Stimulated activated CD8-positive, alpha-beta memory T cell treated with anti-CD3 and anti-CD28 coated beads, Interleukin-12 subunit alpha, Interleukin-12 subunit beta, amount 100 ng/mL, for 24 hours (primary cell): ENCODE measurements at regions not wholly inside any gene's neighbourhood (a gene's known extent, or its start where the extent isn't known, plus 50 kb on each side); places are given as distances from the start of the nearest gene placed in this dataset.
"Not testable (repeated sequence)": the region's sequence is repeated elsewhere in the genome, so short reads cannot be mapped to it uniquely, and the experiment has no call there.

ENCODE experiments used
- DNase-seq: peaks from one replicate; pipeline ENCODE4 v3.0.0-alpha.2; 2020; ENCODE audit errors: extremely low read depth

- DNase-seq: no peak
These were observed 1197.4 kb downstream of the SUCLG1 start for GRCh38 chr2:83261591-83262136.

DNA sequence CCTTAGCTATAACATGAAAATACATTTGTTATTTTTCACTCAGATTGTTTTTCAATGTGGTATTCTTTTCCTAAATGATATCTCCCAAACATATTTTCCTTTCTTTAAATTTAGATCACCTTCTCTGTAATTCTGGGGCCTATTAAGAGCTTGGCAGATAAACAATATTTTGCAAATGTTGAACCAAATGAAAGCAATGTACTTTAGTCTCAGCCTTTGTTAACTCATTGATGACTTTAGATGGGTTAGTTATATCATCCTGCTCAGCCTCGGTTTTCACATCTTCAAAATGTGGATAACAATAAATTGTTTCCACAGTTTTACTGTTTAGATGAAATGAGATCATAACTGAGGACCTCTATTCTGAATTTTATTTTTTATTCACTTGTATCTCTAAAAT is 1205.2 kb downstream of the SUCLG1 start:
- DNase-seq: no peak

DNA sequence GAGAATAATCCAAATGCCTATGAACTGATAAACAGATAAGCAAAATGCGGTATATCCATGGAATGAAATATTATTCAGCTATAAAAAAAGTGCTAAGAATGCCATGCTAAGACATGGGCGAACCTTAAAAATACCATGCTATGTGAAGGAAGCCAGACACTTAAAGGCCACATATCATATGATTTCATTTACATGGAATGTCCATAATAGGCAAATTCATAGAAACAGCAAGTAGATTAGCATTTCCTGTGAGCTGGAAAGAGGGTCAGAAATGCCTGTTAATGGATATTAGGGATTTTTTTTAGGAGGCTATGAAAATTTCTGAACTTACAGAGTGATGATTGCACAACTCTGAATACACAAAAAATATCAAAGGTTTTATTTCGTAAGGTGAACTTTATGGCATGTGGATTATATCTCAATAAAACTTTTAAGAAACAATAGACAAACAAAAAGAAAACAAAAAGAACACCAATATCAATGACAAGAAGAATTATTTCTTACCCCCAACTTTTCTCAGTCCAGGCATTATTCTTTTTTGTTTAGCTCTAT is 1207.7 kb downstream of the SUCLG1 start:
- no peak for DNase-seq

GRCh38 chr2:83245806-83246537 is 1213.1 kb downstream of the SUCLG1 start:
- DNase-seq: not testable (repeated sequence)

DNA sequence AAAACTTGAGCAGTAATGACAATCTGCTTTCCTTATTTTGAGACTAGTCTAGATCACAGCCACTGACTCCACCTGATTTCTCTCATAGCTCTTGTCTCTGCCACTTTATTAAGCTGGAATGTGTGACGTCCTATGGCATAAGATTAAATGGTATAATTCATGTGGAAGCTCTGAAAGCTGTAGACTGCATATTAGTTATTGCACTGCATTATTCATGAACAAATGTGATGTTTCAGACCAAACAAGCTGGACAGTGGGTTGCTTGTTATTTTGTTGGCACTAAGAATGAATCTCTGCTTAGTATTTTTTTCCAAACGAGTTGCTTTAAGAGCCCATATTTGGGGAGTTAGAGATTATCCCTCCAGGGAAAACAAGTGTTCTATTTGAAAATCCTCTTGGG is 1218.5 kb downstream of the SUCLG1 start:
- DNase-seq: no peak

DNA sequence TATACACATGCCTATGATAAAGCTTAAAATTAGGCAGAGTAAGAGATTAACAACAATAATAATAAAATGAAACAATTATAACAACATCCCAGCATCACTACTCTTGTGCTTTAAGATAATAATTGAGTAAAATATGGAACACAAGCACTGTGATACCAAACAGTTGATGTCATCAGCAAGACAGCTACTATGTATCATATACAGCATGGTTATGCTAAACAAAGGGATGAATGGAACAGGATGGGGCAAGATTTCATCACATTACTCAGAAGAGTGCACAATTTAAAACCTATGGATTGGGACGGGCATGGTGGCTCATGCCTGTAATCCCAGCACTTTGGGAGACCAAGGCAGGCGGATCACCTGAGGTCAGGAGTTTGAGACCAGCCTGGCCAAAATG is 1221.0 kb downstream of the SUCLG1 start:
- DNase-seq: no peak

GRCh38 chr2:83234246-83234645 is 1224.8 kb downstream of the SUCLG1 start:
- no peak for DNase-seq

DNA sequence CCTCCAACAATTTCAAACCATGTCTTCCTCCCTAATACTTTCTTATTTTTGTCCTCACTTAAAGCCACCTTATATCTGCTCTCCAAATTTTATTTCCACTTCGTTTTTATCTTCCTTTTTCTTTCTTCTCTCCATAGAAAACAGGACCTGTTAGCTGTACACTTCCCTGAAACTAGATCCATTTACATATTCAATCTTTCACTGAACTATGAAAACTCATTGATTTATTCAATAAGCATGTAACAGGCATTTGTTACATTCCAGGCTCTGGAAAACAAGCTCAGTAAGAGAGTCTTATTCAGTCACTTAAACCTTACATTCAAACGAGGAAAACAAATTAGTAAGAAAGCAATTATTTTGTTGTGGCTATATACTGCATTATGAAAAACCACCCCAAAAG is 1225.3 kb downstream of the SUCLG1 start:
- DNase-seq: no peak

- DNase-seq: no peak
These were observed 1225.8 kb downstream of the SUCLG1 start for GRCh38 chr2:83233326-83233725.

- DNase-seq: no peak
These were observed 1229.6 kb downstream of the SUCLG1 start for GRCh38 chr2:83229443-83229842.

DNA sequence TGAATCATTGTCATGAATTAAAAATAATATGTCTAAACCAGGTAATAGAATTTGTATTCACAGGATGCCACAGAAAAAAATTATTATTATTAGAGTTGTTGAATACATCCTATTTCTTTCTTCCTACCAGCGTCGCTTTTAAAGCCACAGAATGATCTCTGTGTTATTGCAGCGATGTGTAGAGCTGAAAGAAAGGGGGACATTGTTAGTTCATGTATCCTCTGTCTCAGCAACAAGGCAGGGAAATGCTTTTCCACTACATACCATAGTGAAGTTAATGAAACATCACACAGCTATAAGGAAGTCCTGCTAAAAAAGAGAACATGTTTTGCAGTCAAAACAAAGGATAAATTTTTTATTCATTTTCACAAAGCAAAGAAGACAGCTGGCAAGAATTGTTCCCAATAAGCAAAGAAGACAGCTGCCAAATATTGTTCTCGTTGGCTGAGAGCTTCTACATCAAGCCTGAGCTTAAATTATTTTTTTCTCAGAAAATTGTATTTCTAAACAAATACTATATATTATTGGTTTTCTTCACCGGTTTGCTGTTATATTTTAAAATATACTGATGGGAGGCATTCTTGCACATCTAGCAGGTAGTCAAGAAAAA is 1234.4 kb downstream of the SUCLG1 start:
- DNase-seq: no peak

DNA sequence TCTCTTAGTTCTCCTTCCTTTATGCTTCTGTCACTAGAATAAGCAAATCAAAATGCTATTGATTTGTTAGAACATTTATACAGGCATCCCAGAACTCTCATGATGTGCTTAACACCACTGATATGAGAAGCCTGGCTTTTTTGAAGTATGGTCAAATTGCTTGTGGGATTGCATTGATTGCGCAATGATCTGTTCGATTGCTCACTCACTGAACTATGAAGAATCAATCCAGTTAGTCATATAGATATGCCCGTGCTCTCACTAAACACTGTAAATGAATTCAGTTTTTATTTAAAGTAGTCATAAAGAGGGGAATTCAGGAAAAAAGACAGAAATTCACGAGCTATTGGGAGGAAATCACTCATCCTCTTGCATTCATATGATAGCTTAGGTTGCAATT is 1237.8 kb downstream of the SUCLG1 start:
- no peak for DNase-seq

DNA sequence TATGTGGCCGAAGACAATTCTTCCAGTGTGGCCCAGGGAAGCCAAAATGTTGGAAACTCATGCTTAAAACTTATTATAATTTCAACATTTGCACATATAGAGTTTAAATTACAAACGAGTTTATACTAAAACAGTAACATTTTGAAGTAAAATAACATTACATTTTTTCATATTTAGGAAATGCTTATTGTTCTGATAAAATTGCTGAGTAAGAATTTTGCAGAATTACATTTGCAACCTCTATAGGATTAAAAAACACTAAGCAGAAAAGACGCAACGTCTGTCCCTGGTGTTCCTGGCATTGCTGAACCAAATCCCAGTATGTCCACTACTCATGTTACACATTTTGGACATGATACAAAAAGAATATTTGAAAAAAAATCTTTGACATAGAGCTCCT is 1241.2 kb downstream of the SUCLG1 start:
- no peak for DNase-seq

DNA sequence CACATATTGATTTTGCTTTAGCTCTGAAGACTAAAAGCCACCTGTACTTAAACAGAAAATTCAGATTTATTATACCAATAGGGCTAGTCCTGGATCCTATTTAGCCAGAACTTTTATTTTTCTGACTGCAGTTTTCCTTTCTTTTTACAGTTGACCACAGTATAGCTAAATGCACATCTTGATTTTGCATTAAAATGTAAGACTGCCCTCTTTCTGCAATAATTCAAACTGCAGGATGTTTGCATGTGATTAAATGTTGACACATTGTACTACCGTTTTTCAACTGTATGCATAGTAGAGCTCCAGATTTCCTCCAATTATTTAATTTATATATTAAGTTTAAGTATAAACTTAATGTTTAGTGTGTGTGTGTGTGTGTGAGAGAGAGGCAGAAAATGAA is 1262.9 kb downstream of the SUCLG1 start:
- DNase-seq: no peak

- no peak for DNase-seq
These were observed 1267.8 kb downstream of the SUCLG1 start for GRCh38 chr2:83191316-83191715.

- no peak for DNase-seq
These were observed 1272.8 kb downstream of the SUCLG1 start for GRCh38 chr2:83186105-83186760.

DNA sequence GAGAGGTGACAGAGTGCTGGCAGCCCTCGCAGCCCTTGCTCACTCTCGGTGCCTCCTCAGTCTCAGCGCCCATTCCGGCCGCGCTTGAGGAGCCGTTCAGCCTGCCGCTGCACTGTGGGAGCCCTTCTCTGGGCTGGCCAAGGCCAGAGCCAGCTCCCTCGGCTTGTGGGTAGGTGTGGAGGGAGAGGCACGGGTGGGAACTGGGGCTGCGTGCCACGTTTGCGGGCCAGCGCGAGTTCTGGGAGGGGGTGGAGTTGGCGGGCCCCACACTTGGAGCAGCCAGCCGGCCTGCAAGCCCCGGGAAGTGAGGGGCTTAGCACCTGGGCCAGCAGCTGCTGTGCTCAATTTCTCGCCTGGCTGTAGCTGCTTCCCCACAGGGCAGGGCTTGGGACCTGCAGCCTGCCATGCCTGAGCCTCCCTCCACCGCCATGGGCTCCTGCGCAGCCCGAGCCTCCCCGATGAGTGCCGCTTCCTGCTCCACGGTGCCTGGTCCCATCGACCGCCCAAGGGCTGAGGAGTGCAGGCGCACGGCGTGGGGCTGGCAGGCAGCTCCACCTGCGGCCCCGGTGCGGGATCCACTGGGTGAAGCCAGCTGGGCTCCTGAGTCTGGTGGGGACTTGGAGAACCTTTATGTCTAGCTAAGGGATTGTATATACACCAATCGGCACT is 1278.1 kb downstream of the SUCLG1 start:
- DNase-seq: not testable (repeated sequence)

DNA sequence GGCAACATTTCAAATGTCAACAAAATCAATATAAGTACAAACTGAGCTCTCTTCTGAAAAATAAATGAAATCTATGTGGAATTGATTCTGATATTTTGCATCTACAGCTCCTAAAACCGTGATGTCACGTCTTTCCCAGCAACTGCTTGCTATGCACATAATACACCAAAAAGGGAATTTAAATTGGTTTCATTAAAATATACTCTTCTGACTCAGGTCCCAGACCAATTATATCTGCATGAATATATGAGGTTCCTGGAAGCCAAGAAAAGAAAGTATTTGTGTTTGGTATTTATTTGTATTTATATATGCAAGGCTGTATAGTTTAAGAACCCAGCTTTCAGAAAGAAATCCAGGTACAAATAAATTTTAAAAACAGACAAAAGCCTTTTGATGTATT is 1282.5 kb downstream of the SUCLG1 start:
- no peak for DNase-seq

DNA sequence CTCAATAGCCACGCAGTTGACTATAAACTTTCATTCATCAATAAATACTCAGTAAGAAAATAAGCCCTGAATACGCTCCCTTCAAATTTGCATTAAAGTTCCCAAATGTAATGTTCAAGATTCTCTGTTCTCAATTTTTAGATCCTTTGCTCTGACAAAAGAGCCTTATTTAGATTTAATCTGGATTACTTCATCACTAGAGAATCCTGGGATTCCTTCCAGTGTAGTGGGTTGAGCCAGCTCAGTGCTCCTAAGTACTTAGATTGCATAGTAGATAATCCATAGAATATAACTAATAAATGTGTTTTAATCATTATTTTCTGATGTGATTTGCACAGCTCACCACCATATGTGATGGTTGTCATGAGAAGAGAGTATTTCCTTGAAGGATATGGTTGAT is 1286.2 kb downstream of the SUCLG1 start:
- DNase-seq: no peak

DNA sequence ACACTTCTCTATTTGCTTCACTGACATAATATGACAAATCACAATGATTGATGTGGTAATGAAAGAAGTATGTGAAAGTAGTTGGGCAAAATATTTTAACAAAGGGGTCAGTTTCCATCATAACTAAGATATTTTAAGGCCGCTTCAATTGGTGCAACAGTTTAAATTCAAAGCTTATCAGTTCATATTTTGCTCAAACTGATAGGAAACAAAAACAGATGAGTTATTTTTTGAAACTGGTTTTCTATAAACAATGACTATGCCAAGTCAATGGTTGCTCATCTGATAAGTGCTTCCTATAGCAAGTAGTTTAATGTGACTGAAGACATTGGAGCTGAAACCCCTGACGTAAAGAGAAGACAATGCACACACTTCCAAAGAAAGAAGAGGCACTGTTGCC is 1290.7 kb downstream of the SUCLG1 start:
- DNase-seq: no peak

DNA sequence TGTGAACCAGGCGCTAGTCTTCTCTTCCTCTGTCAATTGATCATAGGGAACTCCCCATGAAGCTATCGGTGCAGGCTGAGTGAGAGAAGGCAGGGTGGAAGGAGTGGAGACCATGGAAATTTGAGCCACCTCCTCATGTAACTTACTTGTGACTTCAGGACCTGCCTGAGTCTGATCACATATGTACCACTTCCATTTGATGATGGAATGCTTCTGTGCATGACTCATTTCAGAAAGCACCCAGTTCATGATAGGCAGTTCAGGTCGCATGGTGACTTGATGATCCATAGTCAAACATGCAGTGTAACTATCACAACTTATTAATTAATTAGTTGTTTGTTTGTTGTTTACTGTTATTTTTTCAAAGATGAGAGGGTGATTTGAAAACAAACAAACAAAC is 1296.7 kb downstream of the SUCLG1 start:
- DNase-seq: no peak

GRCh38 chr2:83160571-83160970 is 1298.5 kb downstream of the SUCLG1 start:
- no peak for DNase-seq
